PC-3 (cell line): ENCODE measurements at regions not wholly inside any gene's neighbourhood (a gene's known extent, or its start where the extent isn't known, plus 50 kb on each side); places are given as distances from the start of the nearest gene placed in this dataset.

Source experiments
- ATAC-seq: fragments of 200-7000 bp; cut with Tn5 transposase; 2 replicates; pipeline ENCODE4 v1.9.1; 2020; ENCODE audit warnings: mild to moderate bottlenecking, moderate library complexity
- BruUV-seq: library from RNA; stranded (reverse); fragments of 400-500 nt; replicated peaks from 2 replicates; lab custom pipeline; 2021; lab: Mats Ljungman, UMichigan
- CTCF ChIA-PET: fragments of 300-600 bp; sonication (Branson Sonifier 250); formaldehyde crosslinking; loops from one replicate; lab custom pipeline; 2022; ENCODE audit warnings: antibody characterized with exemption; lab: Charles Lee
- POLR2A ChIA-PET: fragments of 300-600 bp; sonication (Branson Sonifier 250); formaldehyde crosslinking; loops from one replicate; lab custom pipeline; 2022; ENCODE audit warnings: antibody characterized with exemption; ENCODE audit not compliant: unreplicated experiment; lab: Charles Lee
- DNase-seq: peaks from one replicate; pipeline ENCODE4 v3.0.0-alpha.2; 2015
- H2AFZ ChIP-seq: fragments of 300-600 bp; sonication (generic); 2 replicates; pipeline ENCODE4 v1.6.0; 2016; ENCODE audit warnings: antibody characterized with exemption, low read length
- H3F3A ChIP-seq: fragments of 300-600 bp; sonication (generic); one replicate; pipeline ENCODE4 v1.6.0; 2017; ENCODE audit warnings: antibody characterized with exemption, low read length, control low read depth, mild to moderate bottlenecking; ENCODE audit not compliant: unreplicated experiment
- H3K27ac ChIP-seq: fragments of 300-600 bp; sonication (generic); 2 replicates; pipeline ENCODE4 v1.5.1; 2016; ENCODE audit warnings: mild to moderate bottlenecking, low read length
- H3K27me3 ChIP-seq: fragments of 300-600 bp; sonication (generic); 2 replicates; pipeline ENCODE4 v1.6.1; 2016; ENCODE audit warnings: low read length, mixed read lengths
- H3K36me3 ChIP-seq: fragments of 300-600 bp; sonication (generic); 2 replicates; pipeline ENCODE4 v1.6.1; 2016; ENCODE audit warnings: low read depth, mixed run types, low read length, mixed read lengths
- H3K4me1 ChIP-seq: fragments of 300-600 bp; sonication (generic); 2 replicates; pipeline ENCODE4 v1.5.1; 2016; ENCODE audit warnings: low read length; ENCODE audit not compliant: insufficient read depth
- H3K4me2 ChIP-seq: fragments of 300-600 bp; sonication (generic); 2 replicates; pipeline ENCODE4 v1.6.0; 2016; ENCODE audit warnings: low read length
- H3K4me3 ChIP-seq: fragments of 300-600 bp; sonication (generic); 2 replicates; pipeline ENCODE4 v1.5.1; 2016; ENCODE audit warnings: mild to moderate bottlenecking, low read length, mixed read lengths
- H3K79me2 ChIP-seq: fragments of 300-600 bp; sonication (generic); 2 replicates; pipeline ENCODE4 v1.6.1; 2017; ENCODE audit warnings: low read length, mixed read lengths
- H3K9ac ChIP-seq: fragments of 300-600 bp; sonication (generic); 2 replicates; pipeline ENCODE4 v1.6.0; 2016; ENCODE audit warnings: mild to moderate bottlenecking, low read length
- H3K9me2 ChIP-seq: fragments of 300-600 bp; sonication (generic); replicated peaks from 2 replicates; pipeline ENCODE4 v1.6.1; 2016; ENCODE audit warnings: mixed run types, low read length, mixed read lengths
- H3K9me3 ChIP-seq: fragments of 300-600 bp; sonication (generic); 2 replicates; pipeline ENCODE4 v1.6.1; 2016; ENCODE audit warnings: low read length, mixed read lengths
- H4K20me1 ChIP-seq: fragments of 300-600 bp; sonication (generic); 2 replicates; pipeline ENCODE4 v1.6.1; 2016; ENCODE audit warnings: low read length, mixed read lengths
- EZH2 ChIP-seq: fragments of 300-600 bp; sonication (generic); IDR thresholded peaks from one replicate; pipeline ENCODE4 v1.6.1; 2017; ENCODE audit warnings: antibody characterized with exemption, mild to moderate bottlenecking, low read length; ENCODE audit not compliant: unreplicated experiment
- EZH2phosphoT487 ChIP-seq: fragments of 300-600 bp; sonication (generic); IDR thresholded peaks from 2 replicates; pipeline ENCODE4 v1.6.1; 2018; ENCODE audit warnings: mild to moderate bottlenecking, antibody characterized with exemption, low read length, borderline replicate concordance
- intact Hi-C: fragments of 100-400 bp; cut with micrococcal nuclease; formaldehyde crosslinking; loops from 2 replicates; pipeline ENCODE4 v1.9.0; 2023
- TF ChIP-seq, protein P1 (sequence below): fragments of 300-600 bp; sonication (generic); conservative IDR thresholded peaks from 2 replicates; pipeline ENCODE4 v1.5.1; 2017; ENCODE audit warnings: antibody characterized with exemption, low read depth, mild to moderate bottlenecking, low read length

DNA sequence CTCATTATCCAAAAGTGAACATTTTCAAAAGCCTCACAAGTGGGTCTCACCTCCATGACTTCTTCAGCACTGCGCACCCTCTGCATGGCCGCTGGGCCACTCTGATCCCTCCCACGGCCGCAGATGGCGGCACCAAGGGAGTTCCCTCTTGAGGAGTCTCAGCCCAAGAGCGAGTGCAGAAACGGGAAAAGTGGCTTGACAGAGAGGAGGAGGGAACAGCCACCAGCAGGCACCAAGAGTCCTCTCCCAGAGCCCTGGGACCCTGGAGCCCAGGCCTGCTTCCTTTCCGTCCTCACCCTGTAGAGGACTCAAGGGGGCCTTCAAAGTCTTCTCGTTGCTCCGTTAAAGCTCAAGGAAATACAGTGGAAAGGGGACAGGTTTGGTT lies 230.2 kb upstream of the DIO3 start:
- H3K4me3 ChIP-seq: no peak overlapping the region
- no peaks in the 10 kb centered on the region for H3K9me3 ChIP-seq
- ChIA-PET CTCF (no interaction called here), POLR2A (no interaction called here)
- DNase-seq: no peak
- no peaks in the 10 kb centered on the region for H4K20me1 ChIP-seq
- intact Hi-C loops: no loop called here
- H2AFZ ChIP-seq: no peak overlapping the region
- no peak for ATAC-seq
- H3K4me2 ChIP-seq: no peak overlapping the region
- 0 out of 2 replicates have a peak, but pooled peaks cover 4% of the 10 kb centered on the region for H3K27me3 ChIP-seq
- H3K9me2 ChIP-seq: no peaks in the 10 kb centered on the region
- H3K4me1 ChIP-seq: peaks cover 10% of the 10 kb centered on the region
- TF ChIP-seq EZH2 (no peak), EZH2phosphoT487 (no peak)
- TF ChIP-seq, protein P1, sequence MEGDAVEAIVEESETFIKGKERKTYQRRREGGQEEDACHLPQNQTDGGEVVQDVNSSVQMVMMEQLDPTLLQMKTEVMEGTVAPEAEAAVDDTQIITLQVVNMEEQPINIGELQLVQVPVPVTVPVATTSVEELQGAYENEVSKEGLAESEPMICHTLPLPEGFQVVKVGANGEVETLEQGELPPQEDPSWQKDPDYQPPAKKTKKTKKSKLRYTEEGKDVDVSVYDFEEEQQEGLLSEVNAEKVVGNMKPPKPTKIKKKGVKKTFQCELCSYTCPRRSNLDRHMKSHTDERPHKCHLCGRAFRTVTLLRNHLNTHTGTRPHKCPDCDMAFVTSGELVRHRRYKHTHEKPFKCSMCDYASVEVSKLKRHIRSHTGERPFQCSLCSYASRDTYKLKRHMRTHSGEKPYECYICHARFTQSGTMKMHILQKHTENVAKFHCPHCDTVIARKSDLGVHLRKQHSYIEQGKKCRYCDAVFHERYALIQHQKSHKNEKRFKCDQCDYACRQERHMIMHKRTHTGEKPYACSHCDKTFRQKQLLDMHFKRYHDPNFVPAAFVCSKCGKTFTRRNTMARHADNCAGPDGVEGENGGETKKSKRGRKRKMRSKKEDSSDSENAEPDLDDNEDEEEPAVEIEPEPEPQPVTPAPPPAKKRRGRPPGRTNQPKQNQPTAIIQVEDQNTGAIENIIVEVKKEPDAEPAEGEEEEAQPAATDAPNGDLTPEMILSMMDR: no peak
- no TSS peak for BruUV-seq
- H3F3A ChIP-seq: no peaks in the 10 kb centered on the region
- no peak overlapping the region for H3K27ac ChIP-seq
- no peaks in the 10 kb centered on the region for H3K36me3 ChIP-seq
- no peak overlapping the region for H3K9ac ChIP-seq
- no peaks in the 10 kb centered on the region for H3K79me2 ChIP-seq

DNA sequence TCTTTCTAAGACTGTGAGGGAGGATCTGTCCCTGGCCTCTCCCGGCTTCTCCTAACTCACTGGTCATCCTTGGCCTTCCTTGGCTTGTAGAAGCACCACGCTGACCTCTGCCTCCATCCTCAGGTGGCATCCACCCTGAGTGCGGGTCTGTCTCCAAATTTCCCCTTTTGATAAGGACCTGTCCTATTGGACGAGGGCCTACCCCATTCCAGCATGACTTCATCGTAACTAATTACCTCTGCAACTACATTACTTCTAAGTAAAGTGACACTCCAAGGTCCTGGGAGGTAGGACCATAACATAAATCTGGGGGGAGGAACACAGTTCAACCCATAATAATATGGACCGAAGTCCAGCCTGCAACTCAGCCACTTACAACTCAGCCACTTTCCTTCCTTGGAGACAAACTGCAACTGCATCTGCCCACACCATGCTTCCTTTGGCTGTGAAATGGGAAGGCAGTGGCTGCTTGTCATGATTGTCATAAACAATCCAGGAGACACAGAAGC lies 229.6 kb upstream of the DIO3 start:
- H3K9ac ChIP-seq: no peak overlapping the region
- H3K79me2 ChIP-seq: no peaks in the 10 kb centered on the region
- no peaks in the 10 kb centered on the region for H3F3A ChIP-seq
- H3K9me2 ChIP-seq: no peaks in the 10 kb centered on the region
- 0 out of 2 replicates have a peak, but pooled peaks cover 4% of the 10 kb centered on the region for H3K27me3 ChIP-seq
- no peak for ATAC-seq
- H2AFZ ChIP-seq: no peak overlapping the region
- H3K36me3 ChIP-seq: no peaks in the 10 kb centered on the region
- intact Hi-C loops: no loop called here
- TF ChIP-seq EZH2phosphoT487: no peak
- TF ChIP-seq EZH2: no peak
- TF ChIP-seq, protein P1: no peak
- ChIA-PET POLR2A (no interaction called here), CTCF (no interaction called here)
- no peak overlapping the region for H3K27ac ChIP-seq
- no peaks in the 10 kb centered on the region for H4K20me1 ChIP-seq
- H3K9me3 ChIP-seq: no peaks in the 10 kb centered on the region
- no peak overlapping the region for H3K4me3 ChIP-seq
- BruUV-seq: no TSS peak
- DNase-seq: no peak
- peaks cover 10% of the 10 kb centered on the region for H3K4me1 ChIP-seq
- H3K4me2 ChIP-seq: no peak overlapping the region

DNA sequence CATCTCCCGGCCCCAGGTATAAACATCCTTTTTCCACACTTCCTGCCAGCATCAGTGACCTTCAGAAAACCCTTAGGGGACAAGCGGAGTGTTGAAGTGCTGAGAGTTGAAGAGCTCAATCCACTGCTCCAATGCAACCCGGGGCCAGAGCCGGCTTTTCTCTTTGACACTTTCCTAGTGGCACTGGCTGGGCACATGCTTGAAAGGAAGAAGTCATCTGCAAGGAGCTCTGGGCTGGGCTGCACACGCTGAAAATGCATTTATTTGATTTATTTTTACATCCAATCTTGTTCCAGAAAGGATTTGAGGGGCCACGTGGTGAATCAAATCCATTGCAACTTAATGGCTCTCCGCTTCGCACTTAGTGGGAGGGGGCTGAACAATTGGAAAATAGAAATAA lies 229.0 kb upstream of the DIO3 start:
- Histone ChIP-seq H3K27me3 (0 out of 2 replicates have a peak, but pooled peaks cover 4% of the 10 kb centered on the region), H3F3A (no peaks in the 10 kb centered on the region), H2AFZ (no peak overlapping the region), H3K36me3 (no peaks in the 10 kb centered on the region), H4K20me1 (no peaks in the 10 kb centered on the region), H3K79me2 (no peaks in the 10 kb centered on the region), H3K9ac (no peak overlapping the region), H3K4me1 (peaks cover 10% of the 10 kb centered on the region), H3K4me3 (no peak overlapping the region), H3K9me2 (no peaks in the 10 kb centered on the region), H3K27ac (no peak overlapping the region), H3K9me3 (no peaks in the 10 kb centered on the region), H3K4me2 (no peak overlapping the region)
- TF ChIP-seq EZH2phosphoT487 (no peak), EZH2 (no peak)
- TF ChIP-seq, protein P1: no peak
- BruUV-seq: no TSS peak
- DNase-seq (no peak), ATAC-seq (no peak)
- ChIA-PET POLR2A (no interaction called here), CTCF (no interaction called here)
- intact Hi-C loops: no loop called here
